SJCRH30 (cell line): ENCODE measurements at regions not wholly inside any gene's neighbourhood (a gene's known extent, or its start where the extent isn't known, plus 50 kb on each side); places are given as distances from the start of the nearest gene placed in this dataset.

Experiments
- DNase-seq, 2 experiments: peaks; one replicate each; pipeline ENCODE4 v3.0.0-alpha.2; 2015 to 2020
- H3K27ac ChIP-seq: fragments of 250-450 bp; sonication (Bioruptor Pico); 2 replicates; pipeline ENCODE4 v1.5.1; 2020; ENCODE audit warnings: mild to moderate bottlenecking, moderate library complexity
- H3K27me3 ChIP-seq: fragments of 250-450 bp; sonication (Bioruptor Pico); 2 replicates; pipeline ENCODE4 v1.5.1; 2020; ENCODE audit warnings: mild to moderate bottlenecking, moderate library complexity
- H3K36me3 ChIP-seq: fragments of 250-450 bp; sonication (Bioruptor Pico); 2 replicates; pipeline ENCODE4 v1.5.1; 2020; ENCODE audit warnings: mild to moderate bottlenecking, moderate library complexity
- H3K4me1 ChIP-seq: fragments of 250-450 bp; sonication (Bioruptor Pico); 2 replicates; pipeline ENCODE4 v1.5.1; 2020; ENCODE audit warnings: mild to moderate bottlenecking, moderate library complexity
- H3K4me3 ChIP-seq: fragments of 250-450 bp; sonication (Bioruptor Pico); 2 replicates; pipeline ENCODE4 v1.5.1; 2020; ENCODE audit warnings: mild to moderate bottlenecking, moderate library complexity
- H3K9me3 ChIP-seq: fragments of 250-450 bp; sonication (Bioruptor Pico); replicated peaks from 2 replicates; pipeline ENCODE4 v1.5.1; 2020; ENCODE audit warnings: mild to moderate bottlenecking, moderate library complexity

DNA sequence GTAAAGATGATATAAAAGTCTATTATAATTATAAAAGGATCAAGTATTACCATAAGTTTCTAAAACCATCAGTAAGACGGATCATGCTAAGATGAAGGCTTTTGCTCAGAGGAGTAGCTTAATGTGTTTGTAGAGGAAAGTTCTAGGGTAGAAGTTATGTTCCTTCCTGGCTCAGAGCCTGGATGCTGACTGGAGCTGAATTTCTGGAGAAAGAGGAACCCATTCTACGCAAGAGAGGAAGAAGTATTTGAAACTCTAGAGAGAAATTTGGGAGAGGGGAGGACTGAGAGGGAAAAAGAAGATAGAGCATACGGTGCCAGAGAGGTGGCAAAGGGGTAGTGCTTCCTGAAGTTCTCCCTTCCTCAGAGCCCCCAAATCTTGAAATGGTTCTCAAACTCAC, 51.4 kb upstream of the SGCG start:
- Histone ChIP-seq H3K9me3 (no peaks in the 10 kb centered on the region), H3K27me3 (no peaks in the 10 kb centered on the region; the same call in 1 of the 2 replicates), H3K4me3 (no peak overlapping the region), H3K36me3 (no peaks in the 10 kb centered on the region), H3K4me1 (no peaks in the 10 kb centered on the region), H3K27ac (no peak overlapping the region)
- no peak for DNase-seq
